RPMI7951 (cell line): ENCODE measurements at regions not wholly inside any gene's neighbourhood (a gene's known extent, or its start where the extent isn't known, plus 50 kb on each side); places are given as distances from the start of the nearest gene placed in this dataset.
"Not testable (repeated sequence)": the region's sequence is repeated elsewhere in the genome, so short reads cannot be mapped to it uniquely, and the experiment has no call there.

Source experiments
- DNase-seq: peaks from one replicate; pipeline ENCODE4 v3.0.0-alpha.2; 2012; ENCODE audit warnings: low read depth

DNA sequence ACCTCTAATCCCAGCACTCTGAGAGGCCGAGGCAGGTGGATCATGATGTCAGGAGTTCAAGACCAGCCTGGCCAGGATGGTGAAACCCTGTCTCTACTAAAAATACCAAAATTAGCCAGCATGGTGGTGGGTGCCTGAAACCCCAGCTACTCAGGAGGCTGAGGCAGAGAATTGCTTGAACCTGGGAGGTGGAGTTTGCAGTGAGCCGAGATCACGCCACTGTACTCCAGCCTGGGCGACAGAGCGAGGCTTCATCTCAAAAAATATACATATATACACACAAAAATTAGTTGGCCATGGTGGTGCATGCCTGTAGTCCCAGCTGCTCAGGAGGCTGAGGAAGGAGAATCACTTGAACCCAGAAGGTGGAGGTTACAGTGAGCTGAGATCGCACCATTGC is 273.6 kb downstream of the GOLGA6L6 start:
- DNase-seq, result not testable (repeated sequence)

DNA sequence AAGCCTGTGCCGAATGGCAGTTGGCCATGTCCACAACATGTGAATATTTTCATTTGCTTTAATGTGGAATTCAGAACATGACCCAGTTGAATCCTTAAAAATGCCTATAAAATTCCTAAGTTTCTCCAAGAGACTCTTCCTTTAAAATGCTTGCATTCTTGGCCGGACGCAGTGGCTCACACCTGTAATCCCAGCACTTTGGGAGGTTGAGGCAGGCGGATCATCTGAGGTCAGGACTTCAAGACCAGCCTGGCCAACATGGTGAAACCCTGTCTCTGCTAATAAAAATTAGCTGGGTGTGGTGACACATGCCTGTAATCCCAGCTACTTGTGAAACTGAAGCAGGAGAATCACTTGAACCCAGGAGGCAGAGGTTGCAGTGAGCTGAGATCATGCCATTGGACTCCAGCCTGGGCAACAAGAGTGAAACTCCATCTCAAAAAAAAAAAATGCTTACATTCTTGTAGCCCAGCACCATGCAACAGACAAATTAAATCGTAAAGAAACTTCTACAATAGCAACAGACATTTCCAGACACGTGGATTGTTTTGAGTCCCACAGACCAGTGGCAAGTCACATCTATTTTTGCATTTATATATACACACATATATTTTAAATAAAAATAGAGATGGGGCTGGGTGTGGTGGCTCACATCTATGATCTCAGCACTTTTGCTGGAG is 274.4 kb downstream of the GOLGA6L6 start:
- not testable (repeated sequence) for DNase-seq

DNA sequence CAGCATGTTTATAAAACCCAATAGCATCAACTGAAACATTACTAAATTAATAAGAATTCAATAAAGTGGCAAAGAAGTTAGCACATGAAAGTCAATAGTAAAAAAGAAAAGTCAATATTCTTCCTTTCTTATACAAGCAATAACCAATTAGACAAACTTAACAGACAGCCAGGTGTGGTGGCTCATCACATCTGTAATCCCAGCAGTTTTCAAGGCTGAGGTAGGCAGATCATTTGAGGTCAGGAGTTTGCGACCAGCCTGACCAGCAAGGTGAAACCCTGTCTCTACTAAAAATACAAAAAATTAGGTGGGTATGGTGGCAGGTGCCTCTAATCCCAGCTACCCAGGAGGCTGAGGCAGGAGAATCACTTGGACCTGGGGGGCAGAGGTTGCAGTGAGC is 275.9 kb downstream of the GOLGA6L6 start:
- not testable (repeated sequence) for DNase-seq

DNA sequence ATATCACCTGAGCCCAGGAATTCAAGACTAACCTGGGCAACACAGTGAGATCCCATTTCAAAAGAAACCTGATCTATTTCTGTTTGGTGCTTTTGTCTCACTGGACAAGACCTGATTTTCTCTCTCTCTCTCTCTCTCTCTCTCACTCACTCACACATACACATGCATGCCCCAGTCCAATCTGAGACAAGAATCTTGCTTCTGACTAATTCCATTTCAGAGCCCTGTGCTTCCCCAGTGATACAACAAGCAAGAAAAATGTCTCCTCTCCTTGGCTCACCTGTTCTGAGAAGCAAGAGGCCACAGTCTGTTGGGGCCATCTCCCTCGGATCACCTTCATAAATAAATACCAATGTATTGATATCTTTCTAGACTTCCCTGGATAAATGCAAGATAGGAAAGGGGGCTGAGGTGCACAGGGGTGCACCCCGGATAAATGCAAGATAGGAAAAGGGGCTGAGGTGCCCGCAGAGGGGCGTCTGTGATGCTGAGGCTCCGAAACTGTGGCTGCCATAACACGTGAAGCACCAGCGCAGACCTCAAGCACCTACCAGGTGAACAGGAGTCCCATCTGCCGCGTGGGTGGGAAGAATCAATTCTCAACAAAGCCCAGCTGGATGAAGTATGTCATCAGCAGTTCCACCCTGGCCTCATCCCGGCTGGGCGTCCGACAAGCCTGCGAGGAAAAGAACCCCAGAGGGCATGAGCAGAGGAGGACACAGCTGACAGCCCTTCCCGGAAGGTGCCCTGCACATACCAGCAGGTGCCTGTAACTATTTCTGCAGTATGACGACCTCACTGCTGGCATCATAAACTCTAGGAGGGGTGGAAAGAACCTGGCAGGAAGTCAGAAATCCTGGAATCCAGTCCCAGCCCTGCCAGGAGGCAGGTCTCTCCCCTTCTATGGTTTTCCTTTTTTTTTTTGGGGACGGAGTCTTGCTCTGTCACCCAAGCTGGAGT is 280.0 kb downstream of the GOLGA6L6 start:
- not testable (repeated sequence) for DNase-seq

DNA sequence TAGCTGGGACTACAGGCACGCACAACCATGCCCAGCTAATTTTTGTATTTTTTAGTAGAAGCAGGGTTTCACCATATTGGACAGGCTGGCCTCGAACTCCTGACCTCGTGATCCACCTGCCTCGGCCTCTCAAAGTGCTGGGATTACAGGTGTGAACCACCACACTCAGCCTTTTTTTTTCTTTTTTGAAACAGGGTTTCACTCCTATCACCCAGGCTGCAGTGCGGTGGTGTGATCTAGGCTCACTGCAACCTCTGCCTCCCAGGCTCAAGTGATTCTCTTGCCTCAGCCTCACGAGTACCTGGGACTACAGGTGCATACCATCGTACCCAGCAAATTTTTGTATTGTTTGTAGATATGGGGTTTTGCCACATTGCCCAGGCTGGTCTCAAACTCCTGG is 280.9 kb downstream of the GOLGA6L6 start:
- not testable (repeated sequence) for DNase-seq

DNA sequence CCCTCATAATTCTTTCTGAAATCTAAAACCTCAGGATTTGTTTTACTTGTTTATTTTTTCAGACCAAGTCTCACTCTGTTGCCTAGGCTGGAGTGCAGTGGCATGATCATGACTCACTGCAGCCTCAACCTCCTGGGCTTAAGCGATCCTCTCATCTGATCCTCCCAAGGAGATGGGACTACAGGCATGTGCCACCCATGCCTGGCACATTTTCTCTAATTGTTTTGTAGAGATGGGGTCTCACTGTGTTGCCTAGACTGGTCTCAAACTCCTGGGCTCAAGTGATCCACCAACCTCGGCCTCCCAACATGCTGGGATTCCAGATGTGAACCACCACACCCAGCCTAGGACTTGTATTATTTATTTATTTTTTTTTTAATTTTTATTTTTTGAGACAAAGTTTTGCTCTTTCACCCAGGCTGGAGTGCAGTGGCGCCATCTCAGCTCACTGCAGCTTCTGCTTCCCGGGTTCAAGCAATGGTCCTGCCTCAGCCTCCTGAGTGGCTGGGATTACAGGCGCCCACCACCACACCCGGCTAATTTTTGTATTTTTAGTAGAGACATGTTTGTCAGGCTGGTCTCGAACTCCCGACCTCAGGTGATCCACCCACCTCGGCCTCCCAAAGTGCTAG is 281.9 kb downstream of the GOLGA6L6 start:
- DNase-seq, result not testable (repeated sequence)

DNA sequence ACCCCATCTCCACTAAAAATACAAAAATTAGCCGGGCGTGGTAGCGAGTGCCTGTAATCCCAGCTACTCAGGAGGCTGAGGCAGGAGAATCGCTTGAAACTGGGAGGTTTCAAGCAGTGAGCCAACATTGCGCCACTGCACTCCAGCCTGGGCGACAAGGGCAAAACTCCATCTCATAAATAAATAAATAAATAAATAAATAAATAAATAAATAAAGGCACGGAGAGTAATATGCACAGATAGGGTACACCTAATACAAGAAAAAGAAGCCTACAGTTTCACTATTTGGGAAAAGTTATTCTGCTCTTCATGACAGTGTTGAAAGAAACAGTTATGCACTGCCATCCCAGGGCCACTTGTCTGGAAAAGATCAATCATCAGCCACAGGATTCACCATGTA is 285.2 kb downstream of the GOLGA6L6 start:
- DNase-seq, result not testable (repeated sequence)

DNA sequence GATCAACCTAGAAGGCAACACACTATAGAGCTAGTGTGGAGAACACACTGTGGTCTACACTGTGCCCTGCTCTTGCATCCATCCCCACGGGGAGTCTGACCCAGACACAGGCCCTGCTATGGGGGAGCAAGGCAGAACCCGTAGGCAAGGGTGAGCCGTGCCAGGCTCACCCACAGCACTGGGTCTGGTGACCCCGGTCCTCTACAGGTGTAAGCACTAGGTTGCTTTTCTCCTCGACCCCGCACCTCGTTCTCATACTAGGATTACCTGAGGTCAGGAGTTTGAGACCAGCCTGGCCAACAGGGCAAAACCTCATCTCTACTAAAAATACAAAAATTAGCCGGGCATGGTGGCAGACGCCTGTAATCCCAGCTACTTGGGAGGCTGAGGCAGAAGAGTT is 286.0 kb downstream of the GOLGA6L6 start:
- DNase-seq, result not testable (repeated sequence)

DNA sequence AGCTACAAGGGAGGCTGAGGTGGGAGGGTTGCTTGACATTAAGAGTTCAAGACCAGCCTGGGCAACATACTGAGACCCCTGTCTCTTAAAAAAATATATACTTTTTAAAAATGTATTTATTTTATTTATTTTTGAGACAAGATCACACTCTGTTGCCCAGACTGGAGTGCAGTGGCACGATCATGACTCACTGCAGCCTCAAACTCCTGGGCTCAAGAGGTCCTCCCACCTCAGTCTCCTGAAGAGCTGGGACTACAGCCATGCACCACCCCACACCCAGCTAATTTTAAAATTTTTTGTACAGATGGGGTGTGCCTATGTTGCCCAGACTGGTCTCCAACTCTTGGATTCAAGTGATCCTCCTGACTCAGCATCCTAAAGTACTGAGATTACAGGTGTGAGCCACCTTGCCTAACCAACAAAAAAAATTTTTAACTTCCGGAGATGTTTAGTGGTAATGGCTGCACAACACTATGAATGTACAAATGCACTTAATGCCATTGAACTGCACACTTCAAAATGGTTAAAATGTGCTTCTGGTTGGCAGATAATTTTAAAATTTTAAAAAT is 288.5 kb downstream of the GOLGA6L6 start:
- DNase-seq, result not testable (repeated sequence)

DNA sequence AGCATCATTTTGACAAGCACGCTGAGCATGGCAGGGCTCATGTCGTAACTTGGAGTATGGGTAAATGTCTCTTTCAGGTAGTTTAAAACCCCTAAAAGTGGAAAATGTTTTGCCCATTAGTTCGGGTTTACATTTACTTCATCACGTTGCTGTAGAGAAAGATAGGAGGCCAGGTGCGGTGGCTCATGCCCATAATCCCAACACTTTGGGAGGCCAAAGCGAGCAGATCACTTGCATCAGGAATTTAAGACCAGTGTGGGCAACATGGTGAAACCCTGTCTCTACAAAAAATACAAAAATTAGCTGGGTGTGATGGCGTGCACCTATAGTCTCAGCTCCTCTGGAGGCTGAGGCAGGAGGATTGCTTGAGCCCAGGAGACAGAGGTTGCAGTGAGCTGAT is 289.6 kb downstream of the GOLGA6L6 start:
- DNase-seq, result not testable (repeated sequence)

DNA sequence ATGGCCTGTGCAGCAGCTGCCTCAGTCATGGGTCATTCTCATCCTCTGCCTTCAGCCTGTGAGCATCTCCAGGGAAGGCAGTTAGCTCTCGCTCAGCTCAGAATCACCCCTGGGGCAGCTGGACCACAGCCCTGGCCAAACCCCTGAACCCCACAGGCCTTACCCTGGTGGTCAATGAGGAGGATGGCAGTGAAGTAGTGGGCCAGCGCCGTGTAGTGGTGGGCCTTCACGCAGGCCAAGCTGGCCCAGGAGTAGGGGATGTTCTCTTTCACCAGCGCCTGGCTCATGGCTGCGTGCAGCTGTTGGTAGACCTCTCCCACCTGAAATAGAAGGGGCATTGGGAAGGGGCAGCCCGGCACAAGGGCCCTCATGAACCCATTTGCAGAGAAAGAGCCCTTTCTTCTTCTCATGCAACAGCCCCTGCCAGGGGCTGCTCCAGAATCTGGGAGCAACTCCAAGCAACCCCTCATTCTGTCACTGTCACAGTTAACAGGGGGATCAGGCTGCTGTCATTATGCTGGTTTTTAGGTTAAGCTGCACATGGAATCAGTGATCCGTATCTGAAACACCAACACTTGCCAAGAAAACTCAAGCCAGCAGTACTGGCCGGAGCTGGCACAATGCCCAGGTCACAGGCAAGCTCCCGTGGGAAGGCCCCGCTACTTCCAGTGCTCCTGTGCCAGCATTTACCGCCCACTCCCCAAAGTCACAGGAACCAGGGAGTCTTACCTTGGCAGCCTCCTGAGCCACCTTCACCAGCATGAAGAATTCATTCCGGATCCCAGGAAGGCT is 290.2 kb downstream of the GOLGA6L6 start:
- peak; percentile 69 for DNase-seq

DNA sequence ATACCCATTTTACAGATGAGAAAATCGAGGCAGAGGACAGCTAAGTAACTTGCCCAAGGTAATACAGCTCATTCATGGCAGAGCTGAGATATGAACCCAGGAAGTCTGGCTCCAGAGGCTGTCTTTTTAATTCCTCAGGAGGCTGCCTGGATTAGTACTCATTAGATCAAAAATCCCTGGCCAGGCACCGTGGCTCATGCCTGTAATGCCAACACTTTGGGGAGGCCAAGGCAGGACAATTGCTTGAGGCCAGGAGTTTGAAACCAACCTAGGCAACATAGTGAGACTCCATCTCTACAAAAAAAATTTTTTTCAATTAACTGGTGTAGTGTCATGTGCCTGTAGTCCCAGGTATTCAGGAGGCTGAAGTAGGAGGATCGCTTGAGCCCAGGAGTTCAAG is 291.4 kb downstream of the GOLGA6L6 start:
- DNase-seq, result not testable (repeated sequence)

DNA sequence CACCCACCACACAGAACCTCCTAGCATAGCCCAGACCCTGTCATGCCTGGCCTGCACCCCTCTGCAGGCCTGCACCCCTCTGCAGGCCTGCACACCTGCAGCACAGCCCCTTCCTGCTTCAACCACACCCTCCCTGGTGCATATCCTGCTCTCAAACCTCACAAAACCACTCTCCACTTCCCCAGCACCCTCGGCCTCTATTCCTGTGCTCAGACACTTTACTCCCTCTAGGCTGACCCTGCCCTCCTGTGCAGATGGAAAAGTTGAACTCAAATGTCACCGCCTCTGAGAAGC is 292.0 kb downstream of the GOLGA6L6 start:
- not testable (repeated sequence) for DNase-seq

DNA sequence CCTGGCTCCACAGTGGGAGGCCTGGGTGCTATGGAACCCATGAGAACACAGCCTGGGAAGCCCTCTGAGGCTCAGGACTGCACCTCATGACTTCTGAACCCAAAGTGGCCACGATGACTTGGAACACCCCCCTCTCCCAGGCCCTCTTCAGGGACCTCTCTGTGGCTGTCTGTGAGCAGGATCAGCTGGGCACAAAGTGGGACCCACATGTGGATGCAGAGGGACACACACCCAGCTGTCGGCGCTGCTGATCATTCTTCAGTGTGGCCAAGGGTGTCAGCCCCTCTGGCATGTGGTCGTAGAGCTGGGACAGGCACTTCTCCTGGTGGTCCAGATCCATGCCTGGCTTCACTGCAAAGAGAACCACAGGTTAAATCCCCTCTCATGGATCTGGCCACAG is 293.2 kb downstream of the GOLGA6L6 start:
- not testable (repeated sequence) for DNase-seq

DNA sequence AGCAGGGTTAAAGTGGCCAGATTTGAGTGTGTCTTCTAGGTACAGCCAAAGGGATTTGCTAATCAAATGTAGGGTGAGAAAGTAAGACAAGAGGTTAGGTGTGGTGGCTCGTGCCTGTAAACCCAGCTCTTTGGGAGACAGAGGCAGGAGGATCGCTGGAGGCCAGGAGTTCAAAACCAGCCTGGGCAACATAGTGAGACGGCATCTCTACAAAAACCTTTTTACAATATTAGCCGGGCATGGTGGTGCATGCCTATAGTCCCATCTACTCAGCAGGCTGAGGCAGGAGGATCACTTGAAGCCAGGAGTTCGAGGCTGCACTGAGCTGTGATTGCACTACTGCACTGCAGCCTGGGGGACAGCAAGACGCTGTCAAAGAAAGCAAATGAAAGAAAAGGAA is 294.5 kb downstream of the GOLGA6L6 start:
- DNase-seq, result not testable (repeated sequence)

DNA sequence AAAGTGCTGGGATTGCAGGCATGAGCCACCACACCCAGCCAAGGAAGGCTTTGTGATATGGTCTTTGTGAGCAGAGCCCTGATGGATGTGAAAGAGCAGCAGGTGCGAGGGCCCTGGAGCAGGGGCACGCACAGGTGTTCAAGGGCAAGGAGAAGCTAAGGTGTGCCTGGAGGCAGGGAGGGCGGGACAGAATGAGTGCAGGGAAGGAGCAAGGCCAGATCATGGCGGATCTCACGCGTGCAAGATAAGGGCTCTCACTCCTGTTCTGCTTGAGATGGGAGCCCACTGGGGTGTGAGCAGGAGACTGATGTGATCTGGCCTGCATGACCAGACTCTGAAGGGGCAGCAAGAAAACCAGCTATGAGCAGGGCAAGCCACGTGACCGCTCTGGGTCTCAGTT is 295.0 kb downstream of the GOLGA6L6 start:
- DNase-seq, result not testable (repeated sequence)

DNA sequence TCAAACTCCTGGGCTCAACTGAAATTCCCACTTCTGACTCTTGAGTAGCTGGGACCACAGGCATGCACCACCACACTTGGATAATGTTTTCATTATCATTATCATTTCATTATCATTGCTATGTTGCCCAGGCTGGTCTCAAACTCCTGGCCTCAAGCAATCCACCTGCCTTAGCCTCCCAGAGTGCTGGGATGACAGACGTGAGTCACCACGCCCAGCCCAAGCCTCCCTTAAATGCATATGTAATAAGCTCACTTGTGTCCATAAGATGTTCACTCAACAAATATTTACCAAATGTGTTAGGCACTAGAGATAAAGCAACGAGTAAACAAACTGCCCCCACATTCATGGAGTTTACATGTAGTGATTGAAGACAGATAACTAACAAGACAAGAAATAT is 295.7 kb downstream of the GOLGA6L6 start:
- not testable (repeated sequence) for DNase-seq

DNA sequence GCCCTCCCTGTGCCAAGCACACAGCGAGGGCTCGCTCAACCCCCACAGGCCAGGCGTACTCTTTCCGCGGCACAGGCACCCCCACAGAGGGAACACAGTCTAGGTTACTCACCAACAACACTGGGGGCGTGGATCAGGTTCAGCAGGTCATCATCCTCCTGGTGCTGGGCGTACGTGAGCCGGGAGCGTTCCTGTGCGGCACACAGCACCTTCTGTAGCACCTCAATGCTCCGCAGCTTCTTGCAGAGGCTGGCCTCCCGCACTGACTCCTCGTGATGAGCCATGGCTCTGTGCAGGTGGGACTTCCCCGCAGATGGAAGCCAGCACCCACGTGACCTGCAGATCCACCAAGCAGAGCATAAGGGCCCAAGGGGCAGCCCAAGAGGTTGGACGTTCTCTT is 296.8 kb downstream of the GOLGA6L6 start:
- not testable (repeated sequence) for DNase-seq

DNA sequence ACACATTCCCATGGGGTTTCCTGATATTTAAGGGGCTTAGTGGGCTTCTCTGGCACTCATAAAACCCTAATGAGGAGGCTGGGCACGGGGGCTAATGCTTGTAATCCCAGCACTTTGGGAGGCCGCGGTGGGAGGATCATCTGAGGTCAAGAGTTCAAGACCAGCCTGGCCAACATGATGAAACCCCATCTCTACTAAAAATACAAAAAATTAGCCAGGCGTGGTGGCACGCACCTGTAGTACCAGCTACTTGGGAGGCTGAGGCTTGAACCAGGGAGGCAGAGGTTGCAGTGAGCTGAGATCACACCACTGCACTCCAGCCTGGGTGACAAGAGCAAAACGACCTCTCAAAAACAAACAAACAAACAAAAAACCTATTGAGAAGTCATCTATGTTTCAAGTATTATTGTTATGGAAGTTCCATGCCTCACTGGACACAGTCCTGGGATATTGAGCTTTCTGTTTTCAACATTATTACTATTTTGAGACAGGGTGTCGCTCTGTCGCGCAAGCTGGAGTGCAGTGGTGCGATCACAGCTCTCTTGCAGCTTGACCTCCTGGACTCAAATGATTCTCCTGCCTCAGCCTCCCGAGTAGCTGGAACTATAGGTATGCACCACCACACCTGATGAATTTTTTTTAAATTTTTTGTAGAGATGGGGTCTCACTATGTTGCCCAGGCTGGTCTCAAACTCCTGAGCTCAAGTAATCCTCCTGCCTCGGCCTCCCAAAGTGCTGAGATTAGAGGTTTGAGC is 297.9 kb downstream of the GOLGA6L6 start:
- not testable (repeated sequence) for DNase-seq

DNA sequence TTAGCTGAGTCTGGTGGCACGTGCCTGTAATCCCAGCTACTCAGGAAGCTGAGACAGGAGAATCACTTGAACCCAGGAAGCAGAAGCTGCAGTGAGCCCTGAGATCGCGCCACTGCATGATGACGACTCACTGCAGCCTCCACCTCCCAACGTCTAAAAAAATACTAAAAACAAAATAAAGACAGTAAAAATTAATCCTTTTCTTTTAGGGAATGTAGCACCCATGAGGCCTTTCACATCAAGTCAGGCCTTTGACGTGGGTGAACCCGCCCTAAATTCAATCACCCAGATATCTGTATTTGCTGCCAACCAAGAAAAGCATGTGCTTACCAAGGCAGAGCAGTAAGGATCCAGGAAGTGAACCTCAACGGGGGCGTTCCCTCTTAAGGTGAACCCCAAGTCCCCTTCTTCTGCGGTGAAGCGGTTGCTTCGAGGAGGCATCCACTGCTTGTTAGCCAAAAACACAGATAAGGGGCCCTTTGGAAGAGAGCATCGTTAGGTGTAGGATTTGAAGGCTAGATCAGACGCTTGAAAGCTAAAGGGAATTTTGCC is 301.2 kb downstream of the GOLGA6L6 start:
- DNase-seq, result not testable (repeated sequence)
